NAMALWA (cell line): ENCODE measurements at regions not wholly inside any gene's neighbourhood (a gene's known extent, or its start where the extent isn't known, plus 50 kb on each side); places are given as distances from the start of the nearest gene placed in this dataset.
"Not testable (repeated sequence)": the region's sequence is repeated elsewhere in the genome, so short reads cannot be mapped to it uniquely, and the experiment has no call there.

ENCODE experiments used
- DNase-seq: peaks from one replicate; pipeline ENCODE4 v3.0.0-alpha.2; 2015; ENCODE audit warnings: low spot score

GRCh38 chr6:141498977-141499376 is 633.7 kb upstream of the GJE1 start:
- DNase-seq = no peak

- no peak for DNase-seq
Measured at GRCh38 chr6:141492521-141493284, 640.0 kb upstream of the GJE1 start.

- no peak for DNase-seq
Measured at GRCh38 chr6:141491684-141492083, 641.0 kb upstream of the GJE1 start.

- DNase-seq = no peak
Measured at GRCh38 chr6:141490982-141491381, 641.7 kb upstream of the GJE1 start.

- peak; percentile 54 for DNase-seq
Measured at GRCh38 chr6:141488488-141488887, 644.2 kb upstream of the GJE1 start.

- no peak for DNase-seq
Measured at GRCh38 chr6:141486942-141487341, 645.8 kb upstream of the GJE1 start.

- peak; percentile 84 for DNase-seq
Measured at GRCh38 chr6:141484711-141485110, 648.0 kb upstream of the GJE1 start.

- peak; percentile 92 for DNase-seq
Measured at GRCh38 chr6:141483598-141484061, 649.1 kb upstream of the GJE1 start.

GRCh38 chr6:141482796-141483597 is 649.7 kb upstream of the GJE1 start:
- DNase-seq = peak; percentile 64

- DNase-seq = no peak
Measured at GRCh38 chr6:141475259-141475658, 657.5 kb upstream of the GJE1 start.

- no peak for DNase-seq
Measured at GRCh38 chr6:141472162-141472928, 660.4 kb upstream of the GJE1 start.

- DNase-seq = no peak
Measured at GRCh38 chr6:141470810-141471209, 661.9 kb upstream of the GJE1 start.

GRCh38 chr6:141467881-141468280 is 664.8 kb upstream of the GJE1 start:
- DNase-seq = no peak

GRCh38 chr6:141467041-141467440 is 665.7 kb upstream of the GJE1 start:
- no peak for DNase-seq

GRCh38 chr6:141464896-141465295 is 667.8 kb upstream of the GJE1 start:
- DNase-seq = no peak

GRCh38 chr6:141464490-141464889 is 668.2 kb upstream of the GJE1 start:
- DNase-seq = peak; percentile 80

- DNase-seq = peak; percentile 17
Measured at GRCh38 chr6:141463237-141463977, 669.3 kb upstream of the GJE1 start.

GRCh38 chr6:141460743-141461484 is 671.8 kb upstream of the GJE1 start:
- no peak for DNase-seq

- DNase-seq = not testable (repeated sequence)
Measured at GRCh38 chr6:141460245-141460644, 672.5 kb upstream of the GJE1 start.

GRCh38 chr6:141457984-141458383 is 674.7 kb upstream of the GJE1 start:
- not testable (repeated sequence) for DNase-seq

- no peak for DNase-seq
Measured at GRCh38 chr6:141452354-141452686, 680.4 kb upstream of the GJE1 start.
